Dendritic cell treated with granulocyte-macrophage colony-stimulating factor and Interleukin-4, amounts not matched to agents 40 ng/mL and 50 ng/mL, for 4 days (primary cell): ENCODE measurements at regions not wholly inside any gene's neighbourhood (a gene's known extent, or its start where the extent isn't known, plus 50 kb on each side); places are given as distances from the start of the nearest gene placed in this dataset.

Source experiments
- H3K27ac Mint-ChIP-seq: one replicate; pipeline ENCODE4 v1.8.0; 2022; ENCODE audit warnings: mild to moderate bottlenecking, mixed read lengths
- H3K27me3 Mint-ChIP-seq: one replicate; pipeline ENCODE4 v1.8.0; 2022; ENCODE audit warnings: mild to moderate bottlenecking, mixed read lengths
- H3K36me3 Mint-ChIP-seq: one replicate; pipeline ENCODE4 v1.8.0; 2022; ENCODE audit warnings: low read depth, mixed read lengths
- H3K4me1 Mint-ChIP-seq: one replicate; pipeline ENCODE4 v1.8.0; 2022; ENCODE audit warnings: low read depth, mixed read lengths
- H3K4me3 Mint-ChIP-seq: one replicate; pipeline ENCODE4 v1.8.0; 2022; ENCODE audit warnings: mild to moderate bottlenecking, moderate library complexity, mixed read lengths
- H3K9me3 Mint-ChIP-seq: one replicate; pipeline ENCODE4 v1.8.0; 2022; ENCODE audit warnings: mixed read lengths
- intact Hi-C: fragments of 100-400 bp; cut with micrococcal nuclease; formaldehyde crosslinking; loops from one replicate; pipeline ENCODE4 v1.15.0; 2022

- intact Hi-C loops: no loop called here
- Mint-ChIP-seq H3K27ac (no peak overlapping the region), H3K9me3 (no peaks in the 10 kb centered on the region), H3K27me3 (no peaks in the 10 kb centered on the region), H3K4me3 (no peak overlapping the region), H3K4me1 (no peaks in the 10 kb centered on the region), H3K36me3 (peaks cover 61% of the 10 kb centered on the region)
These were observed 216.0 kb upstream of the RGS6 start for GRCh38 chr14:71716041-71716772.

DNA sequence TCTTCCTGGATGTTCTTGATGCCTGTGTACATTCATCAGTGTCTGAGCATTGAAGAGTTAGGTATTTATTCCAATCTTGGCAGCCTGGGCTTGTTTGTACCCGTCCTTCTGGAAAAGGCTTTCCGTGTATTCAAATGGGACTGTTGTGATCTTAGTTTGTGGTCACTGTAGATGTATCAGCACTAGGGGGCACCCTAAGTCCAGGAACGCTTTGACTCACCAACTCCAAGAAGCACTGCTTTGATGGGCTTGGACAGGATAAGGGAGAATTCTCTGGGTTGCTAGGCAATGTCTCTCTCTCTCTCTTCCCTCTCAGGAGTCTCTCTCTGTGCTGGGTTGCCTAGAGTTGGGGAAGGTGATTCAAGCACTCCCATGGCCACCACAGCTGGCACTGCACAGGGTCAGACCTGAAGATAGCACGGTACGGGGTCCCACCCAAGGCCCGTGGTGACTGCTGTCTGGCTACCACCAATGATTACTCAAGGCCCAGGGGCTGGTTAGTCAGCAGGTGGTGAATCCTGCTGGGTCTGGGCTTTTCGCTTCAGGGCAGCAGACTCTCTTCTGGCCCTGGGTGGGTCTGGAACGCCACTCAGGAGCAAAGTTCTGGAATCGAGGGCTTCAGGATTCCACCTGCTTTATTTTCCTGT, 211.1 kb upstream of the RGS6 start:
- intact Hi-C loops: no loop called here
- peaks cover 10% of the 10 kb centered on the region for H3K4me1 Mint-ChIP-seq
- H3K27ac Mint-ChIP-seq: no peak overlapping the region
- no peaks in the 10 kb centered on the region for H3K9me3 Mint-ChIP-seq
- no peaks in the 10 kb centered on the region for H3K27me3 Mint-ChIP-seq
- H3K4me3 Mint-ChIP-seq: no peak overlapping the region
- H3K36me3 Mint-ChIP-seq: peaks cover 79% of the 10 kb centered on the region

GRCh38 chr14:71721791-71722190, 210.4 kb upstream of the RGS6 start:
- intact Hi-C loops: no loop called here

GRCh38 chr14:71722885-71723284, 209.3 kb upstream of the RGS6 start:
- H3K27me3 Mint-ChIP-seq: no peaks in the 10 kb centered on the region
- H3K9me3 Mint-ChIP-seq: no peaks in the 10 kb centered on the region
- H3K27ac Mint-ChIP-seq: no peak overlapping the region
- peaks cover 10% of the 10 kb centered on the region for H3K4me1 Mint-ChIP-seq
- intact Hi-C loops: no loop called here
- peaks cover 76% of the 10 kb centered on the region for H3K36me3 Mint-ChIP-seq
- no peak overlapping the region for H3K4me3 Mint-ChIP-seq

More at GRCh38 chr14:71721791-71722190, 210.4 kb upstream of the RGS6 start:
- Mint-ChIP-seq H3K9me3 (no peaks in the 10 kb centered on the region), H3K36me3 (peaks cover 76% of the 10 kb centered on the region), H3K4me1 (peaks cover 10% of the 10 kb centered on the region), H3K27me3 (no peaks in the 10 kb centered on the region), H3K27ac (no peak overlapping the region), H3K4me3 (no peak overlapping the region)

DNA sequence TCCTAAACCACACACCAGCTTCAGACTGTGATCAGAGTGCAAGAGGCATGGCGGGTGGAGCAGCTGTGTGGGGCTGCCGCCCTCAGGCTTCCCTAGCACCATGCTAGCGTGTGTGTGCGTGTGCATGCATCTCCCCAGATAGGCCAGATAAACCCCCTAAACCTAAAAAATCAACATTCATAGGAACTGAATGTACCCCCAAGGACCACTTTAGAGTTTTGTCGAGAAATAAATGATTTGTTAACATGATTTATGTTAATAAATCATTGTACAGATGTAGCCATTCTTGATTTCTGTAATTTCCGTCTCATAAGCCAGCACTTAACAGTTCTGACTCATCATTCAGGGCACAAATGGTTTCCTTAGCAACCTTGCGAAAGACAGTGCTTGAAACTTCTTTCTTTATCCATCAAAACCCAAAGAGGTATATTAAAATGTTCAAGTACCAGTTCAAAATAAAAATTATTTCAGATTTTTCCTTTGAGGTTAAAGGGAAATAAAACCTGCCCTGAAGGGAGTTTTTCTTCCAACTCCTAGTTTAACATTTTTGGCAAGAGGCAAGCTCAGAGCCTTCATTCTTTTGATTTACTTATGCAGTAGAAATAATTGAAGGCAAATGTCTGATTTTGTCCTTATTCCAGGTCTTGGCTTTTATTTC, 206.2 kb upstream of the RGS6 start:
- no peak overlapping the region for H3K27ac Mint-ChIP-seq
- peaks cover 10% of the 10 kb centered on the region for H3K4me1 Mint-ChIP-seq
- peaks cover 95% of the 10 kb centered on the region for H3K36me3 Mint-ChIP-seq
- intact Hi-C loops: no loop called here
- no peak overlapping the region for H3K4me3 Mint-ChIP-seq
- H3K9me3 Mint-ChIP-seq: no peaks in the 10 kb centered on the region
- no peaks in the 10 kb centered on the region for H3K27me3 Mint-ChIP-seq

DNA sequence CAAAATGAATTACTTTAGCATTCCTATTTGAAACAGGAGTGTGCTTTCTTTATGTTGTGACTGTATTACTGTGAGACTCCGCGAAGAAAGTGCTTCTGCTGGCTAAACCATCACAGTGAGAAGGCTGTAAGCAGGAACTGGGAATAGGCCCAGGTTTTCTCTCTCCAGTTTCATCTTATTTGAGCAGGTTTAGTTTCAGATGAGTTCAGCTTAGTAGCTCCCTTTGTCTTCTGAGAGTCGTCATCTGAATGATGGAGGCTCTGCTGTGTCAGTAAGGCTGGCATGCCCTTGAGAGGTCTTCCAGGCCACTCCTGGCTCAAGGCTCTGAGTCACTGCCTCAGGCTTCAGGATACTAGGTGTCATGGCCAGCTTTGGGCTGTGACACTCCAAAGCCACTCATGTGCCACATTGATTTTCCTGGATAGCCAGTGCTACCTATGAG, 205.6 kb upstream of the RGS6 start:
- intact Hi-C loops: no loop called here
- H3K27ac Mint-ChIP-seq: no peak overlapping the region
- no peaks in the 10 kb centered on the region for H3K9me3 Mint-ChIP-seq
- peaks cover 95% of the 10 kb centered on the region for H3K36me3 Mint-ChIP-seq
- peaks cover 10% of the 10 kb centered on the region for H3K4me1 Mint-ChIP-seq
- H3K27me3 Mint-ChIP-seq: no peaks in the 10 kb centered on the region
- no peak overlapping the region for H3K4me3 Mint-ChIP-seq

DNA sequence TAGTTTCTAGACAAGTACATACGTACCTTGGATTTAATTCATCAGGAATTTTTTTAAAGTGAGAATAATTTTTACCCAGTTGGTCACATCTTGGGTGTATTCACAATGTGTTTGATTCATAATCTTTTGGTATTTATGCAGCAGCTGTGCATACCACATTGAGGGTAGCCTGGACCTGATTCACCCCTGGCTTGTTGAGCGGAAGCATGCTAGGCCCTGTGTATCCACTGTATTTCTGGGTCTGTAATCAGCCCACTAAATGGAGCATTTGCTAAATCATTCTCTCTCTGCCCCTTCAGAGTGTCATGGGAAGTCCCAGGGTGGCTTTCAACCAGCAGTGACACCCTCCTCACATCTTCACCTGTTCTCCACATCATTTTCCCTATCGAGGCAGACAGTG, 203.8 kb upstream of the RGS6 start:
- Mint-ChIP-seq H3K36me3 (peaks cover 95% of the 10 kb centered on the region), H3K9me3 (no peaks in the 10 kb centered on the region), H3K4me3 (no peak overlapping the region), H3K27me3 (no peaks in the 10 kb centered on the region), H3K27ac (no peak overlapping the region), H3K4me1 (peaks cover 10% of the 10 kb centered on the region)
- intact Hi-C loops: no loop called here

- Mint-ChIP-seq H3K4me1 (peaks cover 10% of the 10 kb centered on the region), H3K4me3 (no peak overlapping the region), H3K27me3 (no peaks in the 10 kb centered on the region), H3K36me3 (peaks cover 95% of the 10 kb centered on the region), H3K9me3 (no peaks in the 10 kb centered on the region), H3K27ac (no peak overlapping the region)
- intact Hi-C loops: no loop called here
These were observed 202.6 kb upstream of the RGS6 start for GRCh38 chr14:71729596-71729995.

- Mint-ChIP-seq H3K4me1 (peaks cover 5% of the 10 kb centered on the region), H3K27me3 (no peaks in the 10 kb centered on the region), H3K36me3 (peaks cover 95% of the 10 kb centered on the region), H3K9me3 (no peaks in the 10 kb centered on the region), H3K4me3 (no peak overlapping the region), H3K27ac (no peak overlapping the region)
- intact Hi-C loops: no loop called here
These were observed 201.8 kb upstream of the RGS6 start for GRCh38 chr14:71730471-71730870.

GRCh38 chr14:71731096-71731495, 201.1 kb upstream of the RGS6 start:
- Mint-ChIP-seq H3K4me3 (no peak overlapping the region), H3K4me1 (no peaks in the 10 kb centered on the region), H3K27me3 (no peaks in the 10 kb centered on the region), H3K27ac (no peak overlapping the region), H3K36me3 (peaks cover 95% of the 10 kb centered on the region), H3K9me3 (no peaks in the 10 kb centered on the region)
- intact Hi-C loops: no loop called here

GRCh38 chr14:71733210-71733883, 198.9 kb upstream of the RGS6 start:
- intact Hi-C loops: no loop called here
- Mint-ChIP-seq H3K36me3 (peaks cover 100% of the 10 kb centered on the region), H3K4me1 (no peaks in the 10 kb centered on the region), H3K9me3 (no peaks in the 10 kb centered on the region), H3K27me3 (no peaks in the 10 kb centered on the region), H3K4me3 (no peak overlapping the region), H3K27ac (no peak overlapping the region)

DNA sequence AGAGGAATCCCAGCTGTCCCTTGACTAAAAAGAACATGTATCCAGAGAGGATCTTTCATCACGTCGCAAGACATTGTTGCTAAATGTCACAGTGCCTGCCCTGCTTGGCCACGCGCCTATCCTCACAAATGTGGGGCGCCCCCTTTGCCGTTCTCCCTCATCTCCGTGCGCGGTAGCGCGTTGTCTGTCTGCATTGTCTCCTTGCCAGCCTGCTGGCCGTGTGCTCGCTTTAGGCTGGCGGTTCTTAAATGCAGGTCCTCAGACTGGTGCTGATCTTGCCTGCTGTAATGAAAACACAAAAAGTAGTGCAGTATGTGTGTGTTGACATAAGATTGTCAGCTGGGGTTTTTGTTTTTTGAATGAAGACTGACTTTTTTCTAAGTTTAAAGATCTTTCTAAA, 198.2 kb upstream of the RGS6 start:
- H3K36me3 Mint-ChIP-seq: peaks cover 100% of the 10 kb centered on the region
- H3K27me3 Mint-ChIP-seq: no peaks in the 10 kb centered on the region
- no peak overlapping the region for H3K27ac Mint-ChIP-seq
- intact Hi-C loops: no loop called here
- H3K4me3 Mint-ChIP-seq: no peak overlapping the region
- H3K9me3 Mint-ChIP-seq: no peaks in the 10 kb centered on the region
- no peaks in the 10 kb centered on the region for H3K4me1 Mint-ChIP-seq

- Mint-ChIP-seq H3K27ac (no peak overlapping the region), H3K4me1 (no peaks in the 10 kb centered on the region), H3K4me3 (no peak overlapping the region), H3K9me3 (no peaks in the 10 kb centered on the region), H3K27me3 (no peaks in the 10 kb centered on the region), H3K36me3 (peaks cover 98% of the 10 kb centered on the region)
- intact Hi-C loops: no loop called here
These were observed 197.3 kb upstream of the RGS6 start for GRCh38 chr14:71734885-71735284.

- H3K27me3 Mint-ChIP-seq: no peaks in the 10 kb centered on the region
- no peaks in the 10 kb centered on the region for H3K9me3 Mint-ChIP-seq
- H3K4me3 Mint-ChIP-seq: no peak overlapping the region
- H3K4me1 Mint-ChIP-seq: no peaks in the 10 kb centered on the region
- no peak overlapping the region for H3K27ac Mint-ChIP-seq
- intact Hi-C loops: no loop called here
- H3K36me3 Mint-ChIP-seq: peaks cover 82% of the 10 kb centered on the region
These were observed 194.5 kb upstream of the RGS6 start for GRCh38 chr14:71737760-71738159.
